ENCODE measurements at regions not wholly inside any gene's neighbourhood (a gene's known extent, or its start where the extent isn't known, plus 50 kb on each side); places are given as distances from the start of the nearest gene placed in this dataset.

DNA sequence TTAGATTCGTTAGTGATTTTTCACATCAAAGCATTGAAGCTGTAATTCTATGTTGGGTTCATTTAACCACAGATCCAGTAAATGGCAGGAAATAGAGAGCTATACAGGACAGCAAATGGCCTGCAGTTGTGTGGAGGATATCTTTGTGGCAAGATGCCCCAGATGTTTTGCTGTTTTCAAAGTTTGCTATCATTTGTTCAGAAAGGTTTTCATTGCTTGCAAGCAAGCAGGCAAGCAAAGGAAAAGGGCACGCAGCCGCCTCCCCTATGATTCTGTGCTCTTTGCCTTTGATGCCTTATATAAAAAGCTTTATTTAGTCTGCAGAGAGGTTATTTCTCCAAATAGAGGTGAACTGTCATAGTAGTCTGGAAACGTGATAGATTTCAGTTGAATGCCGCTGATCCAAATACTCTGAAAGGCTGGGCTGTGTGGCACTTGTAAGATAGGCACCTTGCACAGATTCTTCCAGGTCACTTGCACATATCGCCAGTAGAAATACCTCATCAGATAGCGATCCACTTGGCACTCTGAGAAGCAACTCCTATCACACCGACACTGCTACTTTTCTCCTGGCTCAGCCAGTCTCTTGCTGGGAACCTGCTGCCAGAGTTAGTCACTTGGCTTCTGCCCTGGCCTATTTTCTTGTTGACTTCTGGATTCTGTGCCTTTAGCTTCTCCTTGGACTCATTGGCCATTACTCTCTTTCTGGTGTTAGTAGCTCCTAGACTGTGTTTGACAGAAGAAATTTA is 66.4 kb downstream of the UTRN start:
- H3K36me3 Mint-ChIP-seq (ENCODE audit: insufficient read depth, unreplicated experiment), result peaks cover 9% of the 10 kb centered on the region
- no peaks in the 10 kb centered on the region for H3K9me3 Mint-ChIP-seq (ENCODE audit: low read depth, unreplicated experiment)
- CTCF ChIA-PET, result no interaction called here
- TF ChIP-seq, protein P1, sequence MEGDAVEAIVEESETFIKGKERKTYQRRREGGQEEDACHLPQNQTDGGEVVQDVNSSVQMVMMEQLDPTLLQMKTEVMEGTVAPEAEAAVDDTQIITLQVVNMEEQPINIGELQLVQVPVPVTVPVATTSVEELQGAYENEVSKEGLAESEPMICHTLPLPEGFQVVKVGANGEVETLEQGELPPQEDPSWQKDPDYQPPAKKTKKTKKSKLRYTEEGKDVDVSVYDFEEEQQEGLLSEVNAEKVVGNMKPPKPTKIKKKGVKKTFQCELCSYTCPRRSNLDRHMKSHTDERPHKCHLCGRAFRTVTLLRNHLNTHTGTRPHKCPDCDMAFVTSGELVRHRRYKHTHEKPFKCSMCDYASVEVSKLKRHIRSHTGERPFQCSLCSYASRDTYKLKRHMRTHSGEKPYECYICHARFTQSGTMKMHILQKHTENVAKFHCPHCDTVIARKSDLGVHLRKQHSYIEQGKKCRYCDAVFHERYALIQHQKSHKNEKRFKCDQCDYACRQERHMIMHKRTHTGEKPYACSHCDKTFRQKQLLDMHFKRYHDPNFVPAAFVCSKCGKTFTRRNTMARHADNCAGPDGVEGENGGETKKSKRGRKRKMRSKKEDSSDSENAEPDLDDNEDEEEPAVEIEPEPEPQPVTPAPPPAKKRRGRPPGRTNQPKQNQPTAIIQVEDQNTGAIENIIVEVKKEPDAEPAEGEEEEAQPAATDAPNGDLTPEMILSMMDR (IDR thresholded peaks at IDR 0.05; ENCODE audit: unreplicated experiment), result no peak
- no peak for DNase-seq
- no peak overlapping the region for H3K27ac Mint-ChIP-seq (ENCODE audit: unreplicated experiment)
- BruUV-seq (replicated peaks), result no TSS peak
- no peak overlapping the region for H3K4me3 Mint-ChIP-seq (ENCODE audit: low read depth, unreplicated experiment)
- H3K27me3 Mint-ChIP-seq (ENCODE audit: unreplicated experiment), result no peaks in the 10 kb centered on the region
- intact Hi-C loops (cut with micrococcal nuclease; ENCODE audit: unreplicated experiment), result no loop called here
- H3K4me1 Mint-ChIP-seq (ENCODE audit: low read depth, unreplicated experiment), result peaks cover 41% of the 10 kb centered on the region

DNA sequence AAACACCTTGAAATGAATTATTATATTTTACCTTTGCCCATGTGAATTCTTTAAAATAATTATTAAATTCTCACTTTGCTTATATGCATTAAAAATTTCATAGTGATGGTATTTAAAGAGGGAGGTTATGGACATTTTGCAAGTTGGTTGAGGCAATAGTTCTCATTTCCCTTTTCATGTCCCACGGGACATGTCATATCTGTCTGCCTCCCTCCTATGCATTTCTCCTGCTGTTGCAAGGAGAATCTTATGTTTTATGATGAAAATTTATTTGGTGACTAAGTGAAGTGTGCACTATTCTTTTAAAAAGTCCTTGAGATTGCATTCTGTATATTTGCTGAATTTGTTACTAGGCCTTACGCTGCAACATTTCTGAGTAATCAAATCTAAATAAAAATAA is 67.2 kb downstream of the UTRN start:
- intact Hi-C loops (cut with micrococcal nuclease; ENCODE audit: unreplicated experiment), result no loop called here
- TF ChIP-seq, protein P1 (IDR thresholded peaks at IDR 0.05; ENCODE audit: unreplicated experiment), result no peak
- BruUV-seq (replicated peaks), result no TSS peak

DNA sequence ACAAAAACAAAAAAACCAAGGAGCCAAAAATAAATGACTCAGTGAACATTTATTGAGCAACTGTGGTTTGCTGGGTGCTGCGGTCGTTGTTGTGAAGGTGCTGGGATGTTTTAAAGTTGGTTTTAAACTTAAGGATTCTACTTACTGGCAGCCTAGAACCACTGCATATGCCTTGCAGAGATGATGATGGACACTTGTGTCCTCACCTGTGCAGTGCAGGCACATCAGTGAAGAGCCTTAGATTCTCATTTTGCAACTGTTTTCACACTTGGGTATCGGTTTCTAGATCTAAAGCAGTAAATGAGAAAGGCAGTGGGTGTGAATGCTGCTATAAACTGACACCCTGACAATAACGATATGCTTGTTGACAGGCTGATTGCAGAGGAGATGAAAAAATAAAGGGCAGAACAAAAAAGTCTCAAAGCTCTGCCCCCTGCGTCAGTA is 68.8 kb downstream of the UTRN start:
- no peak for DNase-seq
- no peak overlapping the region for H3K4me3 Mint-ChIP-seq (ENCODE audit: low read depth, unreplicated experiment)
- intact Hi-C loops (cut with micrococcal nuclease; ENCODE audit: unreplicated experiment), result no loop called here

More for the DNA sequence above, 67.2 kb downstream of the UTRN start:
- CTCF ChIA-PET, result no interaction called here
- no peak for DNase-seq
- Mint-ChIP-seq H3K27ac (ENCODE audit: unreplicated experiment) (no peak overlapping the region), H3K9me3 (ENCODE audit: low read depth, unreplicated experiment) (no peaks in the 10 kb centered on the region), H3K27me3 (ENCODE audit: unreplicated experiment) (no peaks in the 10 kb centered on the region), H3K36me3 (ENCODE audit: insufficient read depth, unreplicated experiment) (peaks cover under 1% of the 10 kb centered on the region), H3K4me1 (ENCODE audit: low read depth, unreplicated experiment) (peaks cover 33% of the 10 kb centered on the region), H3K4me3 (ENCODE audit: low read depth, unreplicated experiment) (no peak overlapping the region)

DNA sequence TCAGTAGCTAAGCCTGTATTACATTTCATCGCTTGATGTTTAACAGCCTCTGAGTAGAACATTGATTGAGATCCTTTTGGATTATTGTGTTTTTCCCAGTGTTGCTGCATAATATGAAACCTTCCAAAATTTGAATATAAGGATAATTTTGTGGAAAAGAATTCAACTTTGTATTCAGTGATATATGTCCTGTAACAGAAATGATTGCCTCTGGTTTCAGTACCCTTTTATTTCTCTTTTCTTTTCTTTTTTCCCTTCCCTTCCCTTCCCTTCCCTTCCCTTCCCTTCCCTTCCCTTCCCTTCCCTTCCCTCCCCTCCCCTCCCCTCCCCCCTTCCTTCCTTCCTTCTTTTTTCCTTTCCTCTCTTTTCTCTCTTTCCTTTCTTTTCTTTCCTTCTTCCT is 74.6 kb downstream of the UTRN start:
- TF ChIP-seq, protein P1 (IDR thresholded peaks at IDR 0.05; ENCODE audit: unreplicated experiment), result no peak
- H3K4me1 Mint-ChIP-seq (ENCODE audit: low read depth, unreplicated experiment), result peaks cover 21% of the 10 kb centered on the region
- no TSS peak for BruUV-seq (replicated peaks)
- intact Hi-C loops (cut with micrococcal nuclease; ENCODE audit: unreplicated experiment), result no loop called here
- no peaks in the 10 kb centered on the region for H3K27me3 Mint-ChIP-seq (ENCODE audit: unreplicated experiment)
- no peak for DNase-seq
- peaks cover 3% of the 10 kb centered on the region for H3K36me3 Mint-ChIP-seq (ENCODE audit: insufficient read depth, unreplicated experiment)
- no peaks in the 10 kb centered on the region for H3K9me3 Mint-ChIP-seq (ENCODE audit: low read depth, unreplicated experiment)
- no peak overlapping the region for H3K4me3 Mint-ChIP-seq (ENCODE audit: low read depth, unreplicated experiment)
- CTCF ChIA-PET, result interaction anchor here (0.6 kb wide), 1 partner anchor 24 kb away, joined by 12 read pairs; no protein-coding TSS in a partner anchor
- no peak overlapping the region for H3K27ac Mint-ChIP-seq (ENCODE audit: unreplicated experiment)

More for the DNA sequence above, 68.8 kb downstream of the UTRN start:
- CTCF ChIA-PET, result no interaction called here
- no TSS peak for BruUV-seq (replicated peaks)
- TF ChIP-seq, protein P1 (IDR thresholded peaks at IDR 0.05; ENCODE audit: unreplicated experiment), result no peak
- H3K27ac Mint-ChIP-seq (ENCODE audit: unreplicated experiment), result no peak overlapping the region
- no peaks in the 10 kb centered on the region for H3K27me3 Mint-ChIP-seq (ENCODE audit: unreplicated experiment)
- H3K36me3 Mint-ChIP-seq (ENCODE audit: insufficient read depth, unreplicated experiment), result no peaks in the 10 kb centered on the region
- no peaks in the 10 kb centered on the region for H3K9me3 Mint-ChIP-seq (ENCODE audit: low read depth, unreplicated experiment)
- H3K4me1 Mint-ChIP-seq (ENCODE audit: low read depth, unreplicated experiment), result peaks cover 20% of the 10 kb centered on the region
